GM12801 (cell line): ENCODE measurements at regions not wholly inside any gene's neighbourhood (a gene's known extent, or its start where the extent isn't known, plus 50 kb on each side); places are given as distances from the start of the nearest gene placed in this dataset.

ENCODE experiments used
- TF ChIP-seq, protein P1 (sequence below): IDR thresholded peaks from one replicate; pipeline ENCODE4 v1.5.1; 2011; ENCODE audit warnings: control low read depth; ENCODE audit not compliant: insufficient read length; ENCODE audit errors: extremely low read depth

DNA sequence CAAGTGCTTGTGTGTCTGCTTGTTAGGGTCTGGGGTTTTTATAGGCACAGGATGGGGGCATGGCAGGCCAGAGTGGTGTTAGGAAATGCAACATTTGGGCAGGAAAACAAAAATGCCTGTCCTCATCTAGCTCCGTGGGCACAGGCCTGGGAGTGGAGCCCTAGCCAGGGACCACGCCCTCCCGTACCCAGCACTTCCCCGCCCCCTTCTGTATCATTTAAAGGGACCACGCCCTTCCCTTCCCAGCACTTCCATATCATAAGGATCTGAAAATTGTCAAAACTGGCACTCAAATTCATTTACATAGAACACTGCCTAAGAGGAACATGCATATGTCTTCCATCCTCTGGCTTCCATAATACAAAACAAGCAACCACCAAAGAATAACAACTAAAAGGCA is 185.8 kb downstream of the B3GLCT start:
- TF ChIP-seq, protein P1, sequence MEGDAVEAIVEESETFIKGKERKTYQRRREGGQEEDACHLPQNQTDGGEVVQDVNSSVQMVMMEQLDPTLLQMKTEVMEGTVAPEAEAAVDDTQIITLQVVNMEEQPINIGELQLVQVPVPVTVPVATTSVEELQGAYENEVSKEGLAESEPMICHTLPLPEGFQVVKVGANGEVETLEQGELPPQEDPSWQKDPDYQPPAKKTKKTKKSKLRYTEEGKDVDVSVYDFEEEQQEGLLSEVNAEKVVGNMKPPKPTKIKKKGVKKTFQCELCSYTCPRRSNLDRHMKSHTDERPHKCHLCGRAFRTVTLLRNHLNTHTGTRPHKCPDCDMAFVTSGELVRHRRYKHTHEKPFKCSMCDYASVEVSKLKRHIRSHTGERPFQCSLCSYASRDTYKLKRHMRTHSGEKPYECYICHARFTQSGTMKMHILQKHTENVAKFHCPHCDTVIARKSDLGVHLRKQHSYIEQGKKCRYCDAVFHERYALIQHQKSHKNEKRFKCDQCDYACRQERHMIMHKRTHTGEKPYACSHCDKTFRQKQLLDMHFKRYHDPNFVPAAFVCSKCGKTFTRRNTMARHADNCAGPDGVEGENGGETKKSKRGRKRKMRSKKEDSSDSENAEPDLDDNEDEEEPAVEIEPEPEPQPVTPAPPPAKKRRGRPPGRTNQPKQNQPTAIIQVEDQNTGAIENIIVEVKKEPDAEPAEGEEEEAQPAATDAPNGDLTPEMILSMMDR = no peak

DNA sequence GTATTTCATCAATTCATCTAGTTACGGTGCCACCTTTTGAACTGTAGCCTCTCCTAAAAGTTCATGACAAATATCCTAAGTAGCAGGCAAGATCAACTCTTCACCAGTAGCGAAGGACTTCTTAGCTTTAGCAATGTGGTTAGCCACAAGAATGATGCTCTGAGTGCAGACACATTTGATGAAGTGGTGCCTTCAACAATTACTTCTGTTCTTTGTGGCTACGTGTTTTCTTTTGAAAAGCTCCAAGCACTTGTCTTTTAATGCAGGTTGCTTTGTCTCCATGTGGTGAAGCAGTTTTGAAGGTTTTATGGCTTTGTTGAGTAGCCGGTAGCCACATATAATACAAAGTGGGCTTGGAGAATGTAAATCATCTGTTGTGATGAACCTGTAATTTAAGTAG is 194.7 kb downstream of the B3GLCT start:
- TF ChIP-seq, protein P1 = no peak

DNA sequence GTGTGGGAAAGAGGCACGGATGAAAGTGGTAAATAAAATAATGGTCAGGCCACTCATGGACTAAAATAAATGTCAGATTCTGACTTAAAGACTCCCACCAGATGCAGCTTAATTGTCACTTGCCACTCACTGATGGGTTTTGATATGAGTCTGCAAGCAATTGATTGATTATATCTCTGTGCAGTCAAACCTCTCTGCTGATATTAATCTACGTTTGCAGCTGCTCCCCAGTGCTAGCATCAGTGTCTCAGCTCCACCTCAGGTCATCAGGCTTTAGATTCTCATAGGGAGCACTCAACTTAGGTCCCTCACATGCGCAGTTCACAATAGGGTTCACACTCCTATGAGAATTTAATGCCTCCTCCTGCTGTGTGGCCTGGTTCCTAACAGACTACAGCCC is 195.3 kb downstream of the B3GLCT start:
- TF ChIP-seq, protein P1 = no peak

DNA sequence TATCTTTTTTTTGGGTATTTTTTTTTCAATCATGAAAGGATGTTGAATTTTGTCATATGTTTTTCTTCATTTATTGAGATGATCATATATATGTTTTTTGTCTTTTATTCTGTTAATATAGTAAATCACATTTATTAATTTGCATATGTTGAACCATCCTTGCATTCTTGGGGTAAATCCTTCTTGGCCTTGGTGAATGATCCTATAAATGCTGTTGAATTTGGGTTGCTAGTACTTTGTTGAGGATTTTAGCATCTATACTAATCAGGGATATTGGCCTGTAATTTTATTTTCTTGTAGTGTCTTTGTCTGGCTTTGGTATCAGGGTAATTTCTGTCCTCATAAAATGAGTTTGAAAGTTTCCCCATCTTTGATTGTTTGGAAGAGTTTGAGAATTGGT is 199.9 kb downstream of the B3GLCT start:
- TF ChIP-seq, protein P1 = no peak

DNA sequence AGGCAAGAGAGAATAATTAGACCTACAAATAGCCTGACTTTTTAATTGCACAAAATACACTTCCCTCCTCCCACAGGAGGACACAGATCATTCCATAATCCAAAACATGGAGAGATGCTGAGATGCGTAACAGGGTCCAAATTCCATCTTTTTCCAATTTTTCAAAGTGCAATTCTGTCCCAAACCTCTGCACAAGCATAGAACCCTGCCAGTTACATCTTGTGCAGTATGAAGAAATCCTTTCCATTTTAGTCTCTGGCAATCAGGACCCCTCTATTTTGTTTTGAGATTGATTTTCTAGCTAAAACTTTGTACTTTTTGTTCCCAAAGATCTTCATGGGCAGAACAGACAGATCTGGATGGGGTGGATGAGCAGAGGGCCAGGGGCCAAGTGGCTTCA is 209.2 kb downstream of the B3GLCT start:
- TF ChIP-seq, protein P1 = no peak

DNA sequence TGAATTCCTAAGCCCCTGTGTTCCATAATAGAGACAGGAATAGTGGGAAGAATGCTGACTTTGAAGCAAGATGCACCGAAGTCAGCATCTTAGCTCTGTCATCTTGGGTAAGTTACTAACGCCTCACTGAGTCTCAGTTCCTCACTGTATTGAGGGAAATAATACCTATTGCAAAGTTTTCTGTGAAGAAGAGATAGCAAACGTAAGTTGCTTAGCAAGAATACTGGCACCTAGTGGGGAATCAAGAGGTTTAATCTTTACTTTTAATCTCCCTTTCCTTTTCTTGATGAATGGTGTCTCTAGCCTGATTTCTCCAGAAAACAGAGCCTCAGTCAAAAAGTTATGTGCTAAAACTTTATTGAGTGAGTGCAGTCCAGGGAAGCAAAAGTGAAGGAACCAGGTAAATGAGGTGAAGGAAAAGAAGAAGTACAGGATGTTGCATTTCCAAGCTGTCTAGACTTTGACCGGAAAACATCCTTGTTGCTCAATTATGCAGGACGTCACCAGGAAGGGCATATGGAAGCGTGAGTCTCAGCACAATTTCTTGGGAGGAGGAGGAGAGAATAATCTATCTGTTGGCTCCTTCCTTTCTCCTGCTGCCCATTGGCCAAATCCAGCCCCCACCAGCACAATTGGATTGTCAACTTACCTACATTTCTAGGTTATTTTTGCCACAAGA is 210.0 kb downstream of the B3GLCT start:
- TF ChIP-seq, protein P1 = no peak

DNA sequence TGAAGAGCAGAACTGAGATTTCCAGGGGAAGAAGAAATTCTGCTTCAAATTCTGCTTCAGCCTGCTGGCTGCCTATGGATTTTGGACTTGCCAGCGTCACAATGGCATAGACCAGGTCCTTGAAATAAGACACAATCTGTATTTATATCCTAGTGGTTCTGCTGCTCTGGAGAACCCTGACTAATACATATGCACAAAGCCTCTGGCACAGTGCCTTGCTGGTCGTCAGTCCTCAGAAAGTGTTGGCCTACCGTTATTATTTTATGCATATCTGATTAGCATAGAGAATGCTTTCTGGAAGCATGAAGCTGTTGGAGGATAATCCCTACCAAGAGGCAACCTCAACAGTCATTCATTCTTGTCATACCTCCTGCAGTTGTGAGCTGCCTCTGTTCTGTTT is 213.7 kb downstream of the B3GLCT start:
- TF ChIP-seq, protein P1 = no peak

DNA sequence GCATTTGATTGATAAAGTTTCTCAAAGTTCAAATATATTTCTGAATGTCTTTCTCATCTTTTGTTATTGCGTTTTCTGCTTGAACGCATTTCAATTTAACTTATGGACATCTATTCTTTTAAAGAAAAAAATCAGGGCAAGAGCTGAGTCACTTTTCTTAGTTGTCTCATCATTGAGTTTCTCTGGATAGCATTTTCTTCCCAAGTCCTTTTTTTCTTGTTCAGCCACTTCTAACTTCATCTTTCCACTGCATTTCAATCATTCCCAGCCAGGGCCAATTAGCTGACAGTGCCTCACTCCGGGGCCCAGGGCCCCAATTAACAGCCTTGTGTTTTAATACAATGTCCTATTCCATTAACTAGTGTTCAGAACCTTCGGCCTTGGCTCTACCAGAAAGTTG is 216.3 kb downstream of the B3GLCT start:
- TF ChIP-seq, protein P1 = no peak
